GM19395 (cell line): ENCODE measurements at regions not wholly inside any gene's neighbourhood (a gene's known extent, or its start where the extent isn't known, plus 50 kb on each side); places are given as distances from the start of the nearest gene placed in this dataset.

Experiments
- ATAC-seq: cut with Tn5 transposase; IDR thresholded peaks from one replicate; pipeline ENCODE4 v1.9.1; 2021; ENCODE audit warnings: mild to moderate bottlenecking, moderate library complexity; ENCODE audit not compliant: unreplicated experiment

- ATAC-seq: no peak
Measured at GRCh38 chr14:50056435-50056834, 59.9 kb downstream of the VCPKMT start.

- ATAC-seq: no peak
Measured at GRCh38 chr14:50057331-50057730, 59.0 kb downstream of the VCPKMT start.

- ATAC-seq: no peak
Measured at GRCh38 chr14:50058113-50058512, 58.3 kb downstream of the VCPKMT start.
